RWPE1 (cell line): ENCODE measurements at regions not wholly inside any gene's neighbourhood (a gene's known extent, or its start where the extent isn't known, plus 50 kb on each side); places are given as distances from the start of the nearest gene placed in this dataset.

ENCODE experiments used
- CTCF ChIA-PET: fragments of 350-600 bp; sonication (Branson Sonifier 250); formaldehyde crosslinking; extraction: SDS; loops from one replicate; lab custom pipeline; 2021; lab: Yijun Ruan, JAX
- POLR2A ChIA-PET: fragments of 400-600 bp; formaldehyde crosslinking; extraction: SDS; loops from one replicate; lab custom pipeline; 2020; ENCODE audit warnings: antibody characterized with exemption; ENCODE audit not compliant: low non-redundant PET; lab: Yijun Ruan, JAX
- DNase-seq: peaks from one replicate; pipeline ENCODE4 v3.0.0; 2012; ENCODE audit warnings: low spot score
- H3K27ac ChIP-seq: fragments of 450-650 bp; 2 replicates; pipeline ENCODE4 v1.5.1; 2017
- TF ChIP-seq, protein P1 (sequence below): fragments of 450-650 bp; conservative IDR thresholded peaks from 2 replicates; pipeline ENCODE4 v1.5.1; 2017; ENCODE audit warnings: low read depth, mild to moderate bottlenecking

DNA sequence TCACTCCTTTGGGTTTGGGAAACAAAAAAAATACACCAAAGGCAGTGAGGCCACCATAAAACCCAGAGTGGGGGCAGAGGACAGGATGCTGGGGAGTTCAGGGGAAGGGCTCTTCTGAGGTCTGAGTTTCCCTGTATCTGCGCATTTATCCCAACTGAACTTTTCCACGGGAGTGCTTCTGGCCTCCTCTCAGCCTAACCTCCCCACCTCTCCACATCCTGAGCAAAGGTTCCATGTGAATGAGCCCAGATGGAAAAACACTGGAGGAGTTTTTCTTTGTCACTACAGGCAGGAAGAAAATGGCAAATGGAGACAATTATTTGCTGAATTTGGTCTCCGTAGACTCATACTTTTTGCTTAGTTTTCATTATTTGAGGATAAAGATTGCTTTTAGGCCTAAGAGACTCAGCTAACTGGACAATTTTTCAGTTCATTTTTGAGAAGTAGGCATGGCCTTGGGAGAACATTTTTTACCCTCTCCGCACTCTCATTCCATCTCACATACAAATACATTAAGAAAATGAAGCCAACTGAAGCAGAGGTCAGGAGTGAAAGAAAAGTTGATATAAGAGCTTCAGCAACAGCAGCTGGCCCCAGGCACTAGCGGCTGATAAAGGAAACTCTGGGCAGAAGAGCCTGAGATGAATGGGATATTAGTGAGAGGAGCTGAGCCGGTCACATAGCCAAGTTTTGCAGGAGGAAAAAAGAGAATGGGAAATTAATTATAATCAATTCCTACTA is 82.6 kb upstream of the CYP1B1 start:
- DNase-seq, result no peak
- H3K27ac ChIP-seq, result no peak overlapping the region
- POLR2A ChIA-PET, result no interaction called here
- CTCF ChIA-PET, result interaction anchor here (0.8 kb wide), 1 partner anchor 257 kb away, joined by 4 read pairs; no protein-coding TSS in a partner anchor
- TF ChIP-seq, protein P1, sequence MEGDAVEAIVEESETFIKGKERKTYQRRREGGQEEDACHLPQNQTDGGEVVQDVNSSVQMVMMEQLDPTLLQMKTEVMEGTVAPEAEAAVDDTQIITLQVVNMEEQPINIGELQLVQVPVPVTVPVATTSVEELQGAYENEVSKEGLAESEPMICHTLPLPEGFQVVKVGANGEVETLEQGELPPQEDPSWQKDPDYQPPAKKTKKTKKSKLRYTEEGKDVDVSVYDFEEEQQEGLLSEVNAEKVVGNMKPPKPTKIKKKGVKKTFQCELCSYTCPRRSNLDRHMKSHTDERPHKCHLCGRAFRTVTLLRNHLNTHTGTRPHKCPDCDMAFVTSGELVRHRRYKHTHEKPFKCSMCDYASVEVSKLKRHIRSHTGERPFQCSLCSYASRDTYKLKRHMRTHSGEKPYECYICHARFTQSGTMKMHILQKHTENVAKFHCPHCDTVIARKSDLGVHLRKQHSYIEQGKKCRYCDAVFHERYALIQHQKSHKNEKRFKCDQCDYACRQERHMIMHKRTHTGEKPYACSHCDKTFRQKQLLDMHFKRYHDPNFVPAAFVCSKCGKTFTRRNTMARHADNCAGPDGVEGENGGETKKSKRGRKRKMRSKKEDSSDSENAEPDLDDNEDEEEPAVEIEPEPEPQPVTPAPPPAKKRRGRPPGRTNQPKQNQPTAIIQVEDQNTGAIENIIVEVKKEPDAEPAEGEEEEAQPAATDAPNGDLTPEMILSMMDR, result no peak

DNA sequence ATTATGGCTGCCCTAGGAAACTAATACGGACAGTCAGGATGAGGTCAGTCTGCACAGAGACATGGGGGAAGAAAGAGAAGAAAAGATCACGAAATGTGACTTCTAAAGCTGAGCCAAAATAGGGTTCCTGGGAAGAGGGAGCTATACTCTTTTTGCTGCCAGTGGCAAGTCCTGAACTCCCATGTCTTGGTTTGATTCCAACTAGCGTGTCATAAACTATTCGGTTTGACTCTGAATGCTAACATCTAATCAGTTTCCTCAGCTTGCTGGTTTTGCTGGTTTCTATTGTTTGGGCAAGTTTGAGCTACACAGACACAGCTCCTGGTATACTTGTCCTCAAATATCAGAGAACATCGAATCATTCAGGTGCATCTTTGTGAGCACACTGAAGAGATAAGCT is 80.5 kb upstream of the CYP1B1 start:
- no peak overlapping the region for H3K27ac ChIP-seq
- ChIA-PET CTCF (interaction anchor here (0.8 to 1.4 kb wide), 2 partner anchors 79 to 459 kb away, joined by 4 read pairs; no protein-coding TSS in a partner anchor), POLR2A (no interaction called here)
- TF ChIP-seq, protein P1, result no peak
- no peak for DNase-seq

DNA sequence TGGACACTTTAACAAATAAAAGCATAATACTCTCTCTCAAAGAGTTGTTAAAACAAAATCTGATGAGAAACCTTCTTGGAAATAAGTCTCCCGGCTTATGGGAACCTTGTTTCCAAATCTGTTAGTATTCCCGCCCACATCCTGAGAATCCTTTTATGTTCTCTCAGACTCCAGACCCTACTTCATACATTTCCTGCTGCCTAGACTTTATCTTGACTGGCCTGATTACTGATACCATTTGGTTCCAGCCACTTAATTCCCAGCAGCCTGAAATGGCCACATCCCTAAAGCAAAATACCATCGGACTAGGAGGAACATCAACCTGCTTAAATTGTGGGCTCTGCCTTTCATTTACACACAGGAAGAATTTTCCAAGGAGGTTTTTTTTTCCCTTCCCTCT is 79.1 kb upstream of the CYP1B1 start:
- POLR2A ChIA-PET, result no interaction called here
- no peak for DNase-seq
- CTCF ChIA-PET, result no interaction called here
- TF ChIP-seq, protein P1, result no peak
- no peak overlapping the region for H3K27ac ChIP-seq

DNA sequence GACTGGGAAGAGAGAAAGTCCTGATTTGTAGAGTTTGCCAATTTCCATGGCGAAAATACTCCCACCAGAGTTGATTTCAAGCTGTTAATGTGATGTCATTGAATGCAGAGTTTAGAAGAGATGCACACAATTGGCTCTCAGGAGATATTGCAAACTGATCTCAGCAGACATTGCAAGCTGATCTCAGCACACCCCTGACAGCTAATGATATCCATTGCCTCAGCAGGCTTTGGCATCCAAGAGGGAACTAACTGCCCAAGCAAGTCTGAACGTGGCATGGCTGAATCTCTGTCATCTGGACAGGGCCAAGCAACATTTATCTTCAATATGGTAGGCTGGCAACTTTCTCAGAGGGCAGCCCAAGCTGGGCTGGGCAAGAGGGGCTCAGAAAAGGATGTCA is 78.4 kb upstream of the CYP1B1 start:
- ChIA-PET CTCF (interaction anchor here (1.0 kb wide), 1 partner anchor 13 kb away, joined by 4 read pairs; no protein-coding TSS in a partner anchor), POLR2A (no interaction called here)
- TF ChIP-seq, protein P1, result no peak
- no peak overlapping the region for H3K27ac ChIP-seq
- no peak for DNase-seq

DNA sequence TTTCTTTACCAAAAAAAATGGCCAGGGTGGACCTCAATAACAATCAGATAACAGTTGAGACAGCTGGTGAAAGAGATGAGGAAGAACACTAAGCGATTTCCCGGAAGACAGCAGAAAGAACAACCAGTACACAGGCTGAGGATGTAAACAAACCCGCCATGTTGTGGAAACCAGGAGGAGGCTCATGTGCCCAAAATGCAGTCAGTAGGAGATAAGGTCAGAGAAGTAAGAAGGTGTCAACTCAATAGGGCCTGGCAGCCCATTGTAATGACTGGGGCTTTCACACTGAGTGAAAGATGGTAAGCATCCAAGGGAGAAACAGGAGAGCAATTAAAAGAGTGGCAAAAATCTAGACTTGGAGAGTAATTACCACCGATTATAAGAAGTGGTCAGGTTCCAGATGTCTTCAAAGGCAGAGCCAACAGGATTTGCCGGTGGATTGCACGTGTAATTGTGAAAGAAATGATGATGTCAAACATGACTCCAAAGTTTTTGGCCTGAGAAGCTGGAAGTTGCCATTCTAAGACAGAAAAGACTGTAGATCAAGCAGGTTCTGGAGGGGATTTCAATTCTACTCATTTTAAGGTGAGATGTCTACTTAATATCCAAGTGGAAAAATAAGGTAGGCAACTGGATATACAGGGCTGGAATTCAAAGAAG is 77.7 kb upstream of the CYP1B1 start:
- ChIA-PET CTCF (interaction anchor here (1.0 kb wide), 1 partner anchor 13 kb away, joined by 4 read pairs; no protein-coding TSS in a partner anchor), POLR2A (no interaction called here)
- DNase-seq, result no peak
- TF ChIP-seq, protein P1, result no peak
- no peak overlapping the region for H3K27ac ChIP-seq

DNA sequence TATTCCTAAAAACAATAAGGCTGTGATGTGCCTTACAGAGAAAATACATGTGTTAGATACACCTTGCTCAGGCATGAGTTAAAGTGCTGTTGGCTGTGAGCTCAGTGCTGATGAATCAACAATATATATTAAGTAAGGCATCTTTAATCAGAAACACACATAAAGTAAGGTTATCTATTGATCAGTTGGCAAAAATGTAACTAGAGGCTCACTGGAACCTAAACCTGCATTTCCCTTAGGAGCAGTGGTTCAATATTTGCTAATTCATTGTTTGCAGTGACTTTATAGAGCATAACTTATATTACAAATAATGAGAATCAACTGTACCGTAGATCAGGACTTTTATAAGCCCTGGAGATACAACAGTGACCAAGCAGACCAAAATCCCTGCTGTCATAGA is 77.0 kb upstream of the CYP1B1 start:
- H3K27ac ChIP-seq, result no peak overlapping the region
- POLR2A ChIA-PET, result no interaction called here
- CTCF ChIA-PET, result no interaction called here
- TF ChIP-seq, protein P1, result no peak
- DNase-seq, result no peak
